LNCAP (cell line): ENCODE measurements at regions not wholly inside any gene's neighbourhood (a gene's known extent, or its start where the extent isn't known, plus 50 kb on each side); places are given as distances from the start of the nearest gene placed in this dataset.

ENCODE experiments used
- CTCF ChIP-seq: fragments of 450-650 bp; IDR thresholded peaks from 2 replicates; pipeline ENCODE4 v1.5.1; 2017; ENCODE audit warnings: mild to moderate bottlenecking

DNA sequence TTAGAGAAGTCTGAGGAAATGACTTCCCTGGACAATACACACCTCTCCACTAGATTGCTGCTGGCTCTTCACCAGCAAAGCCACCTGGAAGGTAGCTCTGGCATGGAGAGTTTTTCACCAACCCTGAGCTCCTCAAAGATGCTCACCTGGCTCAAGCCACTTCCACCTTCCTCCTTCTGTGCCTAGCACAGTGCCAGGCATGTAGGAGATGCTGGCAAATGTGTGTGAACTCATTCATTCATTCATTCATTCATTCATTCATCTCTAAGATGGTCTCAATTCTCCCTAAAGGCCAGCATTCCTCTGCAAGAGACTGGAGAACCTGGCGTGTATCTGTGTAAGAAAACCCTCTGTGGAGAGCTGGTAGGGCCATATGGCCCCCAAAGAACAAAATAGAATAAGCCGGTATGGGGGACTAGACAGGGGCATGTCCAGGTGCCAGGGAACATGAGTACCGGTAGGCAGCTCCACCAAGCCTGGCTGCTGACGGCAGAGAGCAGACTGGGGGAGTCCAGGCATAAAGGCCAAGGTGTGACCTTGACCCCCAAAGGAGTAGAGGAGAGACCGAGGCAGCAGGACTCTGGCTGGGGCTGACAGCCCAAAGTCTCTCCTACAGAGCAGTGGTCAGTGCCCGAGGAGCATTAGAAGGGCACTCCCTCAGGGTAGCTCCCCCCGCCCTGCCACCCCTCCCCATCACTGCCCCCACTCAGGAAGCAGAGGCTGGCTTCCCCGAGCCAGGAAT, 132.2 kb upstream of the TNRC6C start:
- TF ChIP-seq CTCF, result no peak

GRCh38 chr17:77827039-77827438, 131.5 kb upstream of the TNRC6C start:
- TF ChIP-seq CTCF, result no peak

- no peak for TF ChIP-seq CTCF
Observed at GRCh38 chr17:77827511-77827910, 131.0 kb upstream of the TNRC6C start.

DNA sequence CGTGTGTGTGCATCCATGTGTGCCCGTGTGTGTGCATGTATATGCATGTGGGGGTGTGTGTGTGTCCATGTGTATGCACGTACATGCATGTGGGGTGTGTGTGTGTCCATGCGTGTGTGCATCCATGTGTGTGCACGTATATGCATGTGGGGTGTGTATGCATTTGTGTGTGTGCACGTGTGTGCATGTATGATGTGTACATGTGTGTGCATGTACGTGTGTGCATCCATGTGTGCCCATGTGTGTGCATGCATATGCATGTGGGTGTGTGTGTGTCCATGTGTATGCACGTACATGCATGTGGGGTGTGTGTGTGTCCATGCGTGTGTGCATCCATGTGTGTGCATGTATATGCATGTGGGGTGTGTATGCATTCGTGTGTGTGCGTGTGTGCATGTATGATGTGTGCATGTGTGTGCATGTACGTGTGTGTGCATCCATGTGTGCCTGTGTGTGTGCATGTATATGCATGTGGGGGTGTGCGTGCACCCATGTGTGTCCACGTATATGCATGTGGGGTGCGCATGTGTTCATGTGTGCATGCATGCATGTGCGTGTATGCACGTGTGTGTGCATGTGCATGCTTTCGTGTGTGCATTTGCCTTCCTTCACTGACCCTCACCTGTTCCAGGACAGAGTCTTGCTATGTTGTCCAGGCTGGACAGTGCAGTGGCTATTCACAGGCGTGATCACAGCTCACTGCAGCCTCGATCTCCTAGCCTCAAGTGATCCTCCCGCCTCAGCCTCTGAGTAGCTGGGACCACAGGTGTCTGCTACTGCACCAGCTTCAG, 129.6 kb upstream of the TNRC6C start:
- TF ChIP-seq CTCF, result no peak

DNA sequence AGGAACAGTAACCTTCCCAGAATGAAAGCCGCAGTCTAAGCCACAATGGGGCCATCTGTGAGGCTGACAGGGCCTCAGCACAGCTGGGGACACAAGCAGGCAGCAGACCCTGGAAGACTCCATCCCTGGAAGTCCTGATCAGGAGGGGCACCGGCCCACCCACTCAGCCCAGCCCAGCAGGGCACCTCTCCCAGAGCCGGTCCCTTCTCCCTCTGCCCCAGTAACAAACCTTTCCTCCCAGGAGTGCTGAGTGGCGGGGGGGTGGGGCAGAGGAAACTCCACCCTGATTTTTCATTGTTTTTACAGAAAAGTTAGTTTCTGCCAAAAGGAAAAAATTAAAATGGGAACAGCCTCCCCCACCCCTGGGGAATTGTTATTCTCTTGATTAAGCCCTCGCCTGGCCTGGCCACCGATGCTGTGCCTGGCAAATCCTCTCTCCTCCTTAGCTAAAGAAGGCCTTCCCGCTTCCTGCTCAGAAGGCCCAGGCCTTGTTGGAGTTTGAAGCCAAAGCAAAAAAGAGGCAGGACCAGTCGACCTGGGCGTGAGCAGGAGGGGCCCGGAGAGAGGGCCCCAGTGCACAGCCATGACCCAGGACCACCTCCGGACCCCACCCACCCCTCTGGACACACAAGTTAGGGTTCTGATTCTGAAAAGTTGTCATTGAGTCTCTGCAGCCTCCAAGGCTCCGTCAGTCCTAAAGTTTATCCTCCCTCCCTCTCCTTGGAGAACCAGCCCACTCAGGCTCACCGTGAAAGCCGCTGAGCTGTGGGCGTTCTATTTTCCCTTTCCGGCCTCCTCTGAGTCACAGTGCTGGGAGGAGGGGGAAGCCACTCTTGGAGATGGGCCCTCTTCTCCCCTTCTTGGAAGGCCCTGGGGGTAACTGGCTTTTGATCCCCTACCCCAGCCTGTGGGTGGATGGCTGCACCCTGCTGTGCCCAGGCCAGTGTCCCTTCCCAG, 128.4 kb upstream of the TNRC6C start:
- TF ChIP-seq CTCF, result no peak

GRCh38 chr17:77830816-77831473, 127.6 kb upstream of the TNRC6C start:
- no peak for TF ChIP-seq CTCF
